Esophagus squamous epithelium (tissue), 5 donors: ENCODE measurements at regions not wholly inside any gene's neighbourhood (a gene's known extent, or its start where the extent isn't known, plus 50 kb on each side); places are given as distances from the start of the nearest gene placed in this dataset.

Experiments
- DNase-seq: peaks from one replicate; lab custom pipeline; 2025; lab: John Stamatoyannopoulos, UW
- H3K27ac ChIP-seq, 4 donors: fragments of 200-600 bp; sonication (generic); one replicate each; pipeline ENCODE4 v1.5.1; 2016 to 2019; ENCODE audit warnings: mild to moderate bottlenecking in 1 of 4
- H3K27me3 ChIP-seq, 4 donors: fragments of 200-600 bp; sonication (generic); 1 replicate in 3 of 4; 2 replicates in 1 of 4; pipeline versions ENCODE4 v1.5.1 to v1.6.0; 2017 to 2021; ENCODE audit warnings: antibody characterized with exemption in 1 of 4
- H3K36me3 ChIP-seq, 3 donors: fragments of 200-600 bp; sonication (generic); one replicate each; pipeline ENCODE4 v1.5.1; 2016 to 2019
- H3K4me1 ChIP-seq, 3 donors: fragments of 200-600 bp; sonication (generic); one replicate each; pipeline ENCODE4 v1.5.1; 2017 to 2019
- H3K4me3 ChIP-seq, 4 donors: fragments of 200-600 bp; sonication (generic); 1 replicate in 3 of 4; 2 replicates in 1 of 4; pipeline ENCODE4 v1.5.1; 2016 to 2019; ENCODE audit warnings: mild to moderate bottlenecking in 2 of 4, moderate library complexity in 1 of 4
- H3K9me3 ChIP-seq, 3 donors: fragments of 200-600 bp; sonication (generic); one replicate each; pipeline ENCODE4 v1.5.1; 2016 to 2019
- CTCF ChIP-seq, 6 experiments: fragments of 450-650 bp in 4 of 6; fragments of 200-600 bp in 2 of 6; sonication (generic) in 2 of 6; IDR thresholded peaks; one replicate each; pipeline ENCODE4 v1.5.1; 2016 to 2019; ENCODE audit warnings: antibody characterized with exemption in 6 of 6, mild to moderate bottlenecking in 4 of 6, moderate library complexity in 4 of 6
- POLR2A ChIP-seq, 4 donors: fragments of 450-650 bp; IDR thresholded peaks; one replicate each; pipeline ENCODE4 v1.6.1; 2017; ENCODE audit warnings: antibody characterized with exemption in 4 of 4, mild to moderate bottlenecking in 4 of 4, moderate library complexity in 3 of 4
- WGBS, 2 donors: methylation state at CpG; one replicate each; pipeline ENCODE4 v1.1.5; 2018; 5-methylcytosine and 5-hydroxymethylcytosine counted together
- intact Hi-C: fragments of 100-400 bp; cut with DNase I; formaldehyde crosslinking; loops from one replicate; pipeline ENCODE4 v1.15.0; 2022
- donor health status: DM: yes; HTN: yes; CAD: no.

DNA sequence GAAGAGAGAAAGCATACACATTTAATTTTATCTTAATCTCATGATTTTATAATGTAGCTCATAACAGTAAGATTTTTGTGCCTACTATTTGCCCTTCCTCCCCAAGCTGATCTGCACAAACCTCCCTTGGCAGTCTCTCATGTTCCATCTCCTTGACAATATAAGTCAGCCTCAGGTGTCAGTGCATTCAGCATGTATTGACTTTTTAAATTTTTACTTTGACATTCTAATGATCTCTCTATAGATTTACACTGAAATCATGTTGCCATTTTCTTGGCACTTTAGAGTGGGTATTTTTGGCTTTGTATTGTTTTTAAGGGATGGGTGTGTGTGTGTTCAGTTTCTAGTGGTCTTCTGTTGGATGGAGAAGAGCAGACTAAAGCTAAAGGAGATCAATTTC is 505.3 kb upstream of the CPEB2 start:
- Histone ChIP-seq H3K27ac (no peak overlapping the region), H3K9me3 (no peaks in the 10 kb centered on the region), H3K4me3 (no peak overlapping the region), H3K27me3 (no peaks in the 10 kb centered on the region), H3K36me3 (no peaks in the 10 kb centered on the region), H3K4me1 (no peaks in the 10 kb centered on the region)
- intact Hi-C loops, result no loop called here
- no peak for DNase-seq
- no peak for TF ChIP-seq POLR2A (IDR thresholded peaks at IDR 0.05)
- no peak for TF ChIP-seq CTCF (IDR thresholded peaks at IDR 0.05)

- no peak overlapping the region for H3K27ac ChIP-seq
- DNase-seq, result no peak
- H3K36me3 ChIP-seq, result no peaks in the 10 kb centered on the region
- intact Hi-C loops, result no loop called here
- 56 to 82% methylated on average over 2 of the region's 2 CpGs for WGBS, 2 donors
- no peak overlapping the region for H3K4me3 ChIP-seq
- no peaks in the 10 kb centered on the region for H3K9me3 ChIP-seq
- H3K27me3 ChIP-seq, result no peaks in the 10 kb centered on the region
- no peaks in the 10 kb centered on the region for H3K4me1 ChIP-seq
- TF ChIP-seq CTCF (IDR thresholded peaks at IDR 0.05) (no peak), POLR2A (IDR thresholded peaks at IDR 0.05) (no peak)
These were observed 498.1 kb upstream of the CPEB2 start for GRCh38 chr4:14504162-14504561.

GRCh38 chr4:14513471-14513870 is 488.8 kb upstream of the CPEB2 start:
- Histone ChIP-seq H3K27ac (no peak overlapping the region), H3K27me3 (no peaks in the 10 kb centered on the region), H3K9me3 (no peaks in the 10 kb centered on the region), H3K4me3 (no peak overlapping the region), H3K36me3 (no peaks in the 10 kb centered on the region), H3K4me1 (no peaks in the 10 kb centered on the region)
- intact Hi-C loops, result no loop called here
- TF ChIP-seq POLR2A (IDR thresholded peaks at IDR 0.05), result no peak
- TF ChIP-seq CTCF (IDR thresholded peaks at IDR 0.05), result no peak
- 60 to 73% methylated on average over 4 of the region's 4 CpGs for WGBS, 2 donors
- no peak for DNase-seq

DNA sequence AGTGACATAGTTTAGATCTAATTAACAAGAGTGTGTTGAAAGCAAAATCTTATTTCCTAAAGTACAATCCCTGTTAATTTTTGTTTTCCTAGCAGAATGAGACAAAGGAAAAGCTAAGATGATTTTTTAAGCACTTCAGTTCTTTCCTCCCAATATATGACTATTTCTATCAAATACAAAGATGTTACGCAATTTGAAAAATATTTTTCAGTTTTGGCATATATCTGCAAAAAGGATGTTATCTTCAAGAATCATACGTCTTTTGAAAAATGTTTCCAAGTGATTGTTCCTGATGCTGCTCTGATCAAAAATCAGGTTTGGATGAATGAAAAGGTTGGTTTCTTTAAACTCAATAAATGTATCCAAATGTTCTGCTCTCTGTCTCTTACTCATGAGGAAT is 486.7 kb upstream of the CPEB2 start:
- TF ChIP-seq POLR2A (IDR thresholded peaks at IDR 0.05) (no peak), CTCF (IDR thresholded peaks at IDR 0.05) (no peak)
- Histone ChIP-seq H3K27ac (no peak overlapping the region), H3K9me3 (no peaks in the 10 kb centered on the region), H3K4me3 (no peak overlapping the region), H3K4me1 (no peaks in the 10 kb centered on the region), H3K36me3 (no peaks in the 10 kb centered on the region), H3K27me3 (no peaks in the 10 kb centered on the region)
- DNase-seq, result no peak
- intact Hi-C loops, result no loop called here
- 70 to 92% methylated on average over 2 of the region's 2 CpGs for WGBS, 2 donors

DNA sequence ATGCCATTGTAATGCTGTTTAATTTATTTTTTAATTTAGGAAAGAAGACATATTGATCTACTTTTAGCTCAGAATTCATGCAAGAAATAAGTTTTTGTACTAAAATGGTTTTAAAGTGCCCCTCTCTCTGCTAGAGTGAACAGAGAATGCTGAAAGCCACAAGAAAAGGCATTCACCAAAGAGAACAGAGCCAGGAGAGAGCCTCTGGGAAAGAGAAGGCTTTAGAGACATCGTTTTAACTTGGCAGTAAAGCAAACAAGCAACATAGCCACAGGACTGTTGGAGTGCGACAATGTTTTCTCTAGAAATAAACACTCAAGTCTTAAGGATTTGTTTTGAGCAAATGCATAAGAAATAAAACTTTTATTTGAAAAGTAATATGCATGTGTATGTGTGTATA is 484.1 kb upstream of the CPEB2 start:
- Histone ChIP-seq H3K4me1 (no peaks in the 10 kb centered on the region), H3K36me3 (no peaks in the 10 kb centered on the region), H3K27ac (no peak overlapping the region), H3K4me3 (no peak overlapping the region), H3K27me3 (no peaks in the 10 kb centered on the region), H3K9me3 (no peaks in the 10 kb centered on the region)
- no peak for DNase-seq
- intact Hi-C loops, result no loop called here
- TF ChIP-seq POLR2A (IDR thresholded peaks at IDR 0.05) (no peak), CTCF (IDR thresholded peaks at IDR 0.05) (no peak)
- 26 to 28% methylated on average over 2 of the region's 2 CpGs for WGBS, 2 donors
